ENCODE measurements at regions not wholly inside any gene's neighbourhood (a gene's known extent, or its start where the extent isn't known, plus 50 kb on each side); places are given as distances from the start of the nearest gene placed in this dataset.

DNA sequence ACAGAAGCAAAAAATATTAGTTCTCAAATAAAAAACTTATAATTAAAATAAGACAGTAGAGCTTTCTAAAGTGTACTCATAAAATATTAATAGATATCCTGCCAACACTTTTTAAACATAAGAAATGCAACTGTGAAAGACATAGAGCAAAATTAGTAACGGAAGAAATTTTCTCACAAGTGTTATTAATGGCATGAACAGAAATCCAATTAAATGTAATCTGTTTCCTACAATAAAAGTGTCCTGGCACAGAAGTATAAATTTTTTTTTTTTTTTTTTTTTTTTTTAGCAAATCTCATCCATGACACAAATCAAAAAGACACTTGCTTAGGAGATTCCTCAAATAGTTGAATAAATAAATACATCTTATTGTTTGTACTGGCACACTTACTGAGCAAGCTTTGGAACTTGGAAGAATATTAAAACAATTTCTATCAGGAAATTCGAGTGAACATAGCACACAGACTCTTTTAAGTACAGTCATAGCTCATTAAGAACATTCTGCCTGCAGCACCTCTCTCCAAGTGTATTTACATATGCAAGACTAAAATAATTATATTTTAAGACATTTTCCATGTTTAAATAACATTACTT is 227.2 kb upstream of the ROBO2 start:
- no peak for DNase-seq (ENCODE audit: low spot score)

DNA sequence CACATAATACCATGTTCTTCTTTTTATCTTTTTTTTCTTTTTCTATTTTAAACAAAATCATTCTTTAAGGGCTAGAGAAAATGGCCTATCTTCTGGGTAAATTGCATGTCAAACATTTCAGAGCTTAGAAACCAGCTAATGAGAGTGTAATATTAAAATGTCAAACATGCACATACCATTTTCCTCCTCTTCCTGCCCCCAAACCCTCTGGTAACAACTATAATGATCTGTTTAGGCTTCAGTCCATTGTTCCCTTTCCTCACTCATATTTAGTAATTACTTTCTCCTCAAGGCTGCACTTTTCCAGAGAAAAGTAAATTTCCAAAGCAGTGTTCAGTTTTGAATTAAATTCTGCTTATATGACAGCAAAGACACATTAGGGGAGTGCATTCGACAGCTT is 224.3 kb upstream of the ROBO2 start:
- DNase-seq (ENCODE audit: low spot score) = no peak

DNA sequence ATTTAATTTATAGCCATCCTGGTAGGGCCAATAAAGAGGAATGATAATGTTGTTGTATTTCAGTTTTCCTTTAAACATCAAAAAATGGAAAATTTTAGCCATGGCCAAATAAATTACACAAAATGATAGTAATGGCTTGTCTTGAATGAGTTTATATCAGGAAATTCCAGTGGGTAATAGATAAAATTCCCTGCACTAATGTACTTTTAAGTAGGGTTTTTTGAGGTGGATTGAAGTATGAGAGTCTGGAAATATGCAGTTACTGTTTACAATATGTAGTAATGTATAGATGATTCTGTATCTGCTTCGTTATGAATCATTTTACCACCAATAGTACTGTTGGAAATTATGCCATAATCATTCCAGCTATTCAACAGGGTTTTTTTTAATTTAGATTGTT is 219.4 kb upstream of the ROBO2 start:
- no peak for DNase-seq (ENCODE audit: low spot score)

GRCh38 chr3:76824658-76825240 is 215.2 kb upstream of the ROBO2 start:
- no peak for DNase-seq (ENCODE audit: low spot score)

DNA sequence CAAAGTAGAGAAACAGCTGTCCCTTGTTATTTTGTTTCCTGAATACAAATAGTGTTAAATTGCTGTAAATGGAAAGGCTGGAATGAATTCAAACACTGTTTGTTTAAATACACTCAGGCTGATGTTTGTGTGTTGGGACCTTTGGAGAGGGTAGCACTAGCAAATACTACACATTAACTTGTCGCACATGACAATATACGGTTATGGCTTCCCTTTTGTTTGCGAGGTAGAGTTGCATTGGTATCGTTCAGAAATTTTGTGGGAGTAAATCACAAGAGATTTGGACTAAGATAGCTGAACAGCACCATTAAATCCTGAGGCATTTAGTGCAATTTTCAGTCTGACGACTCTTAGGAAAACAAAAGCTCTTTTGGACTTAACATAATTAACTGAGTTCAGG is 213.0 kb upstream of the ROBO2 start:
- DNase-seq (ENCODE audit: low spot score) = no peak

DNA sequence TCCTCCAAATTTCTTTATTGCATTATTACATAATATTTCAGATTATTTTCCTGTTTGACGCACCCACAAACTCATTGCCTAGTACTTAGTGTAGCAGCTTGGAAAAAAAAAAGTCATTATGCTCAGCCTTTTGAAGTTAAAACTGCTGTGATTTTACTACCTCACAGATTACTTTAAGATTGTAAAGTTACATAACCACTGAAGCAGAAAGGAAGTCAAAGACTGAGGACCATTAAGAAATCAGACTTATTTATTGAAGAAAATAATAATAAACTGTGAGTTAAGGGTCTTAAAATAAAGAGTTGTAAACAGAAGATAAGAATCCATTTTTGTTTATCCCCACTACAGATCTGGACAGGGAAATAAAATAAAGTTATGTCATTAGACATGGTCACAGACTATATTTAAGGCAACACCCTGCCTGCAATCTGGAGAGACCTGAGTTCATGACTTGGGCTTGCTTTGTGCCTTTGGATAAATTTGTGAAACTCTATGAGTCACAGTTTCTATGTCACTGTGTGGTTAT is 212.1 kb upstream of the ROBO2 start:
- no peak for DNase-seq (ENCODE audit: low spot score)

DNA sequence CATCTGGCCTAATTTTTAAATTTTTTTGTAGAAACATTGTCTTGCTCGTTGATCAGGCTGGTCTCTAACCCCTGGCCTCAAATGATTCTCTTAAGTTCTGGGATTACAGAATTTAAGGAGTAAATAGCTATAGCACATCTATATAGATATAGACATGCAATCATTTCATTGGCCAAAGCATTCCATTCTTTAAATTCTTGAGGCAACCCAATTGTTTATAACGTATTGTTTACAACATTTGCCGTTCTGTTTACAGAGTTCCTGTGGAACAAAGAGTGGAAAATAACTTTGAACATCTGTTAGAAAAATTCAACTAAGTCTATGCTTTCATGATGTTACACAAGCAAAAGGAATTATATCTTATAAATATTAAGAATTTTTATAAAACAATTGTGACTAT is 205.2 kb upstream of the ROBO2 start:
- no peak for DNase-seq (ENCODE audit: low spot score)

DNA sequence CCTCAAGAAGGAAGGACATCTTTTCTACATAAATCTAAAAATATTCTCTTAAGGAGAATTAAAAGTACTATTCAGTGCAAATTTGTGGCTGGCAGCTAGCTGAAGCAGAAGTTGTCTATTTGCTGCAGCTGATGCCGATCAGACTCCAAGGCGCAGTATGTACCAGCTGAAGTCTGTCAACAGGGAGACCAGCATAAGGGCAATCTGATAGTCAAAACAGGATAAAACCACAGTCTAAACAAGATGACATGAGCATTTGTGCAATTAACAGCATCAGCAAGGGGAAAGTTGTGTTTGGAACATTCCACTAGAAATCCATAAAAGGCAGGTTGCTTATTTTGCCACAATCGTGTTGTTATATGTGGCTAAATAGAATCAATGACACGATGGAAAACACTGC is 198.2 kb upstream of the ROBO2 start:
- DNase-seq (ENCODE audit: low spot score) = no peak

DNA sequence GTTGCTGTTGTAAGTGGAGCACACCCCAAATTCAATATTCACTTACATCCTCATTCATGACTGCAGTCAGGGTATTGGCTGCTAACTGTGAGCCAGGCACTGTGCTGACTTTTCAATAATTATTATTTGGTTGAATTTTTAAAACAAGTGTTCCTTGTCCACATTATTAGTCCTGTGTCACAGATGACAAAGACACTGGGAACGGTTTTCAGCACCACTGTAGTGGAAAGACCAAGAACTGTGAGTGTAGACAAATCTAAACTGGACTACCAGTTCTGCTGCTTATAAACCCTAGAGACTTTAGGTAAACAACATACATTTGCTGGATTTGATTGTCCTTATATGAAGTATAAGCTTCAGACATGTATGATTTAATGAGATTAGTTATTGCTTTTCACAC is 197.7 kb upstream of the ROBO2 start:
- no peak for DNase-seq (ENCODE audit: low spot score)

- DNase-seq (ENCODE audit: low spot score) = no peak
These were observed 184.4 kb upstream of the ROBO2 start for GRCh38 chr3:76855451-76855850.

- no peak for DNase-seq (ENCODE audit: low spot score)
These were observed 180.3 kb upstream of the ROBO2 start for GRCh38 chr3:76859596-76859995.

DNA sequence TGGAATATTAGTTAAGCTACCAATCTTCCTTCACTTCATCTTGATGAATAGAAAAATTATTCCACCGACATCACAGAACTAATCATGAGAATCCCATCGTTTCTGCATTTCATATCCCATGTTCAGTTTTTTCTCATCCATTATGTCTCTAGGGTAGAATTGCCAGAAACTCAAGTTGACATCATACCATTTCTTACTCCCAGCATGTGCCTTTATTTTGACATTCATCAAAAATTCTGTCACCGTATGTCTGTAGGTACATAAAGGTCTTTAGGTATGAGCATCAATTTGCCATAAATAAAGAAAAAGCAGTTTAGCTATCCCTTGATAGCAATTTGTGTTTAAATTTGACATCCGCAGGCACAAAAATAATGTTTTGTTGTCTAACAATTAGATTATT is 175.5 kb upstream of the ROBO2 start:
- DNase-seq (ENCODE audit: low spot score) = no peak

DNA sequence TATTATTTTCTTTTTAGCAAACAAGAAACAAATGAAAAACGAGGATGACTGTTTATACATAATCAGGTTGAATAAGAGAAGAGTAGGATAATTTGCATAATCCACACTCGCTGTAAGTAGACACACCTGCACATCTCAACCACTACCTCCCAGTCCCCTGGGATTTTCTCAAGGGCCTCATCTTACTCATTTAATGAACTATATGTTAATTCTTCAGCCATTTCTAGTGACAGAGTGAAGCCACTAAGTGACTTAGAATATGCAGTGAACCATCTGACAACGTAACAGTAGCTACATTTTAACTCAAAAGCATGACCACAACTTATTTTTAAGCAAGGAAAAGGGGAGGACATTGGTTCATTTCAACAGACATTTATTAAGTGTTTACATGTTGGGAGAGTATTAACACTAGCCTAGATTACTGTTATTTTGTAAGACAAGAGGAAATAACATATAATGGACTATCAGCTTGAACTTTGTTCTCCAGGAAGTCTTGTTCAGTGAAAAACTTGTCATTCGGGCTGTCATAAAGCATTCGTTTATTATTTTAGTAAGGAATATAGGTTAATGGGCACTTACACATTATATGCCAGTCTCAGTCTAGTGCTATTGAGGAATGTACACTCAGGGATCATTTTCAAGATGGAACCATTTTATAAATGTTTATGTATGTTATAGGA is 173.0 kb upstream of the ROBO2 start:
- no peak for DNase-seq (ENCODE audit: low spot score)

GRCh38 chr3:76869726-76870384 is 170.0 kb upstream of the ROBO2 start:
- no peak for DNase-seq (ENCODE audit: low spot score)

GRCh38 chr3:76871655-76872054 is 168.2 kb upstream of the ROBO2 start:
- no peak for DNase-seq (ENCODE audit: low spot score)

DNA sequence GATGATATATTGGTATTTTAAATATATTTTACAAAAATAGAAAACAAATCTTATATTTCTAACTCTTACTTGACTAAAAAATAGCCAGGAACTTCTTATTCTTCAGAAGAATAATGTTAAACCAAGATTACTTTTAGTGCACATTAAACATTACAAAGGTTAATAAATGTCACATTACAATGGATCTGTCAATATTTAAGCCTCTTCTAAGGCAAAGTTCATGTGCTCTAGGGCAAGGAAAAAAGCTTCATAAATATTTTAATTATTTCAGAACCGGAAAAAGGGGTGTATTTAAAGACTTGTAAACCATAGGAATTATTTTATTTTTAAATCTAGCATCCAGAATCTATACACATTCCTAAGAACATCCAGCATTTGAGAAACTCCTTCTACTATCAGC is 166.9 kb upstream of the ROBO2 start:
- DNase-seq (ENCODE audit: low spot score) = no peak

- DNase-seq (ENCODE audit: low spot score) = no peak
These were observed 166.2 kb upstream of the ROBO2 start for GRCh38 chr3:76873532-76874242.

GRCh38 chr3:76879959-76880358 is 159.9 kb upstream of the ROBO2 start:
- no peak for DNase-seq (ENCODE audit: low spot score)

DNA sequence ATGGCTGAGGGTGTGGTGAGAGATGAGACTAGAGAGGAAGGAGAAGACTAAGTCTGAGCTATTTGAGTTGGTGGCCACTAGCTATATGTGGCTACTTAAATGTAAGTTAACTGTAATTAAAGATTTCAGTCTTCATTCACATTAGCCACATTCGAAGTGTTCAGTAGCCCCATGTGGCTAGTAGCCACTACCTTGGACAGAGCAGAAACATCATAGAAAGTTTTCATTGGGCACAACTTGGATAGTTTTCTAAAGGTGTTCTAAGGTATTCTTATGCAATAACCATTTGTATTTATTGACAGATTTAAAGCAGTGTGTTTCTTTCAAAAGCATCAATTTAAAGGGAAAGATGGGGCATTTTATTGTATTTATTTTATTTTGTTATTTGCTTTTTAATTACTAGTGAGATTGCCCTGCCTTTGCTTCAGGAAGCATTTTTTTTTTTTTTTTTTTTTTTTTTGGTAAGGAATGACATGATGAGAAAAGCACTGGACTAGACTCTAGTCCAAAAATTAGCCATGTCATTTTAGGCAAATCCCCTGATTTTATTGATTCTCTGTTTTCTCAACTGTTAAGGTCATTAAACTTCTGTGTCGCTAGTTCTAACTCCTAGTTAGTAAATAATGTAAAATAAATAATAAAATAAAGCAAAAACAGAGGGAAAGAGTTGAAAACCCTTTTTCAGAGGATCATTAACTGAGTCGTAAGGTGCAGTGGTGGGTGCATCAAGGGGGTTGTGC is 153.0 kb upstream of the ROBO2 start:
- DNase-seq (ENCODE audit: low spot score) = no peak

- no peak for DNase-seq (ENCODE audit: low spot score)
These were observed 151.0 kb upstream of the ROBO2 start for GRCh38 chr3:76888856-76889255.

- no peak for DNase-seq (ENCODE audit: low spot score)
These were observed 150.0 kb upstream of the ROBO2 start for GRCh38 chr3:76889911-76890310.

GRCh38 chr3:76897076-76897475 is 142.8 kb upstream of the ROBO2 start:
- no peak for DNase-seq (ENCODE audit: low spot score)
